ENCODE measurements at regions not wholly inside any gene's neighbourhood (a gene's known extent, or its start where the extent isn't known, plus 50 kb on each side); places are given as distances from the start of the nearest gene placed in this dataset.

DNA sequence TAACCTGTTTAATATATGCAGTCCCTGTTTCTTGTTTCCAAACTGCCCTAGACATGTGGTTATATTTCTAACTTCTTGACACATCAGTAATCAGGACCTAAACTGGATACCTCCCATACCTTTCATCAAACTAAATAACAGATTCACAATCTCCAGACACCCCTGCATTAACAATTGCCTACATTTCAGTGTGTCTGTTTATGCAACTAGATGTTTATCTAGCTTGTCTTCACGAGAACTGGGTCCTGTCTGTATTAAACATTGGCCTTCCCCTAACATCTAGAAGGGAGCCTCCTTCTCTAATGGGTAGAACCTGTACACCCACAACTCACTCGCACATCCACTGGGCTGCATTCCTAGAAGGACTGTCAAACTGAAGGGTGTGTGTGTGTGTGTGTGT is 683.7 kb upstream of the FZD8 start:
- BruUV-seq (replicated peaks) = no TSS peak
- Histone ChIP-seq H3K4me1 (ENCODE audit: insufficient read depth, low read length, poor library complexity, severe bottlenecking) (no peaks in the 10 kb centered on the region), H3K27ac (ENCODE audit: low read depth, low read length, poor library complexity, severe bottlenecking) (no peak overlapping the region), H3K4me3 (ENCODE audit: low read depth, low read length, poor library complexity, severe bottlenecking) (no peak overlapping the region), H3K9me3 (ENCODE audit: low read depth, low read length, poor library complexity, severe bottlenecking) (no peaks in the 10 kb centered on the region), H3K36me3 (ENCODE audit: insufficient read depth, low read length, poor library complexity, severe bottlenecking) (no peaks in the 10 kb centered on the region), H3K27me3 (replicated peaks; ENCODE audit: insufficient read depth, low read depth, low read length, poor library complexity) (no peaks in the 10 kb centered on the region)
- intact Hi-C loops (cut with micrococcal nuclease; ENCODE audit: unreplicated experiment) = no loop called here
- no peak for DNase-seq (ENCODE audit: low spot score)
- CTCF ChIA-PET = no interaction called here
- TF ChIP-seq, protein P1, sequence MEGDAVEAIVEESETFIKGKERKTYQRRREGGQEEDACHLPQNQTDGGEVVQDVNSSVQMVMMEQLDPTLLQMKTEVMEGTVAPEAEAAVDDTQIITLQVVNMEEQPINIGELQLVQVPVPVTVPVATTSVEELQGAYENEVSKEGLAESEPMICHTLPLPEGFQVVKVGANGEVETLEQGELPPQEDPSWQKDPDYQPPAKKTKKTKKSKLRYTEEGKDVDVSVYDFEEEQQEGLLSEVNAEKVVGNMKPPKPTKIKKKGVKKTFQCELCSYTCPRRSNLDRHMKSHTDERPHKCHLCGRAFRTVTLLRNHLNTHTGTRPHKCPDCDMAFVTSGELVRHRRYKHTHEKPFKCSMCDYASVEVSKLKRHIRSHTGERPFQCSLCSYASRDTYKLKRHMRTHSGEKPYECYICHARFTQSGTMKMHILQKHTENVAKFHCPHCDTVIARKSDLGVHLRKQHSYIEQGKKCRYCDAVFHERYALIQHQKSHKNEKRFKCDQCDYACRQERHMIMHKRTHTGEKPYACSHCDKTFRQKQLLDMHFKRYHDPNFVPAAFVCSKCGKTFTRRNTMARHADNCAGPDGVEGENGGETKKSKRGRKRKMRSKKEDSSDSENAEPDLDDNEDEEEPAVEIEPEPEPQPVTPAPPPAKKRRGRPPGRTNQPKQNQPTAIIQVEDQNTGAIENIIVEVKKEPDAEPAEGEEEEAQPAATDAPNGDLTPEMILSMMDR (conservative IDR thresholded peaks at IDR 0.05; ENCODE audit: low read depth, low read length) = no peak
- no peak for TF ChIP-seq EZH2 (IDR thresholded peaks at IDR 0.05; ENCODE audit: borderline replicate concordance, low read depth, low read length, poor library complexity, severe bottlenecking)
- POLR2A ChIA-PET (ENCODE audit: low non-redundant PET) = no interaction called here

DNA sequence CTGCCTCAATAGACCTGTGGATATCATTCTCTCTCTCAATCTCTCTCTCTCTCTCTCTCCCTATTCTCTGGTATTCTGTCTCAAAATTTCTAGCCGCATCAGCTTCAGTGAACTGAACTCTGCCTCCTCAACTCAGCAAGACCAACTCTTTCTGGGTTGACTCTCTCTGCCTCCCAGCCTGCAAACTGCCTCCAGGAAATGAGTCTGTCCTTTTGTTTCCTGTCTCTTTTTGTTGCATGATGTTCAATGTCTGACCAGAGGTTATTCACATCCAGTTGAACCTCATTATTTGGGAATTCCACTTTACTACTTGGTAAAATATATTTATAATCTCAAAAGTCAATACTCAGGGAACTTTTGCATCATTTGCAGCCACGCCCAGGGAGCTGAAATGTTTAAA is 682.7 kb upstream of the FZD8 start:
- intact Hi-C loops (cut with micrococcal nuclease; ENCODE audit: unreplicated experiment) = no loop called here
- Histone ChIP-seq H3K27me3 (replicated peaks; ENCODE audit: insufficient read depth, low read depth, low read length, poor library complexity) (no peaks in the 10 kb centered on the region), H3K4me3 (ENCODE audit: low read depth, low read length, poor library complexity, severe bottlenecking) (no peak overlapping the region), H3K9me3 (ENCODE audit: low read depth, low read length, poor library complexity, severe bottlenecking) (no peaks in the 10 kb centered on the region), H3K36me3 (ENCODE audit: insufficient read depth, low read length, poor library complexity, severe bottlenecking) (no peaks in the 10 kb centered on the region), H3K27ac (ENCODE audit: low read depth, low read length, poor library complexity, severe bottlenecking) (no peak overlapping the region), H3K4me1 (ENCODE audit: insufficient read depth, low read length, poor library complexity, severe bottlenecking) (no peaks in the 10 kb centered on the region)
- BruUV-seq (replicated peaks) = no TSS peak
- DNase-seq (ENCODE audit: low spot score) = peak; percentile 11
- CTCF ChIA-PET = no interaction called here
- POLR2A ChIA-PET (ENCODE audit: low non-redundant PET) = no interaction called here
- TF ChIP-seq EZH2 (IDR thresholded peaks at IDR 0.05; ENCODE audit: borderline replicate concordance, low read depth, low read length, poor library complexity, severe bottlenecking) = no peak

DNA sequence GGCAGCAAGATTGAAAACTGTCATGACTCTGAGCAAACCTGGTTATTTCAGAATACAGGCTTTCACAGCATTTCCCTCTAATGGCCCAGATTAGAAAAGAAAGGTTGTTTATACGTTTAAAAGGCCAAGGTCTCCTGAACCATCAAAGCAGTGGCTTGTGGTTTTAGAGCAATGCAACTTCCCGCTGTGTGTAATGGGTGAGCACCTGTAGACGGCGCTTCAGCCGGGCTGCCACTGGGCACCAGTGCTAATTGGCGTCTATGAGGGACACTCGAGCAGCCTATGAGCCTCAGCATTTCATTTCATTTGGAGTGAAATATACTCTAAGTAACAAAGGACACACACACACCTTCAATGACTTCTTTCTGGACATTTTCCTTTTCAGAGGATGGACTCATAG is 671.0 kb upstream of the FZD8 start:
- DNase-seq (ENCODE audit: low spot score) = no peak
- BruUV-seq (replicated peaks) = no TSS peak
- Histone ChIP-seq H3K27ac (ENCODE audit: low read depth, low read length, poor library complexity, severe bottlenecking) (no peak overlapping the region), H3K4me1 (ENCODE audit: insufficient read depth, low read length, poor library complexity, severe bottlenecking) (no peaks in the 10 kb centered on the region), H3K9me3 (ENCODE audit: low read depth, low read length, poor library complexity, severe bottlenecking) (no peaks in the 10 kb centered on the region), H3K4me3 (ENCODE audit: low read depth, low read length, poor library complexity, severe bottlenecking) (no peak overlapping the region), H3K27me3 (replicated peaks; ENCODE audit: insufficient read depth, low read depth, low read length, poor library complexity) (no peaks in the 10 kb centered on the region), H3K36me3 (ENCODE audit: insufficient read depth, low read length, poor library complexity, severe bottlenecking) (no peaks in the 10 kb centered on the region)
- CTCF ChIA-PET = no interaction called here
- intact Hi-C loops (cut with micrococcal nuclease; ENCODE audit: unreplicated experiment) = no loop called here
- no peak for TF ChIP-seq EZH2 (IDR thresholded peaks at IDR 0.05; ENCODE audit: borderline replicate concordance, low read depth, low read length, poor library complexity, severe bottlenecking)
- TF ChIP-seq, protein P1 (conservative IDR thresholded peaks at IDR 0.05; ENCODE audit: low read depth, low read length) = no peak
- POLR2A ChIA-PET (ENCODE audit: low non-redundant PET) = no interaction called here

DNA sequence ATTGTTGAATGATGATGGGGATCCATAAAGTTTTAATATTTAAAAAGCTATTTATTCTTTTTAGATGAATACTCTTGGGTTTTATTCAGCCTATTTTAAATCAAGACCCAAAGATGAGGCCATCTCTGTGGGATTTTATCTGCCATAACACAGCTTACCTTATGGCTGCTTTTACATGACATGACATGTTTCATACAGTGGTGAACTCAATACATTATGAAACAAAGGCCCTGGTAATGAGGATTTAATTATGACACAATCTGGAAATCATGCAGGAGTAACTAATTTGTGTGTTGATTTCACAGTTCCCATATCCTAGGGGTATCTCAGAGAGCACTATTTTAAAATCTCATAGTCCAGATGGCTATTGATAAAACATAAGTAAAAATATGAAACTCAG is 661.8 kb upstream of the FZD8 start:
- no peaks in the 10 kb centered on the region for H3K27me3 ChIP-seq (replicated peaks; ENCODE audit: insufficient read depth, low read depth, low read length, poor library complexity)
- H3K36me3 ChIP-seq (ENCODE audit: insufficient read depth, low read length, poor library complexity, severe bottlenecking) = no peaks in the 10 kb centered on the region
- no peak overlapping the region for H3K27ac ChIP-seq (ENCODE audit: low read depth, low read length, poor library complexity, severe bottlenecking)
- ChIA-PET POLR2A (ENCODE audit: low non-redundant PET) (no interaction called here), CTCF (no interaction called here)
- no peaks in the 10 kb centered on the region for H3K9me3 ChIP-seq (ENCODE audit: low read depth, low read length, poor library complexity, severe bottlenecking)
- no peak for DNase-seq (ENCODE audit: low spot score)
- no TSS peak for BruUV-seq (replicated peaks)
- no peak overlapping the region for H3K4me3 ChIP-seq (ENCODE audit: low read depth, low read length, poor library complexity, severe bottlenecking)
- no peak for TF ChIP-seq EZH2 (IDR thresholded peaks at IDR 0.05; ENCODE audit: borderline replicate concordance, low read depth, low read length, poor library complexity, severe bottlenecking)
- TF ChIP-seq, protein P1 (conservative IDR thresholded peaks at IDR 0.05; ENCODE audit: low read depth, low read length) = no peak
- H3K4me1 ChIP-seq (ENCODE audit: insufficient read depth, low read length, poor library complexity, severe bottlenecking) = no peaks in the 10 kb centered on the region
- intact Hi-C loops (cut with micrococcal nuclease; ENCODE audit: unreplicated experiment) = no loop called here

Data from A673 (cell line).